Type B pancreatic cell (in vitro differentiated cells): ENCODE measurements at regions not wholly inside any gene's neighbourhood (a gene's known extent, or its start where the extent isn't known, plus 50 kb on each side); places are given as distances from the start of the nearest gene placed in this dataset.

Experiments used
- DNase-seq: peaks from one replicate; pipeline ENCODE4 v3.0.0; 2021; ENCODE audit warnings: mixed read lengths; ENCODE audit not compliant: unreplicated experiment; ENCODE audit errors: extremely low spot score
- H3K27ac Mint-ChIP-seq: 2 replicates; pipeline ENCODE4 v1.8.0; 2021; ENCODE audit warnings: mild to moderate bottlenecking, mixed read lengths
- H3K27me3 Mint-ChIP-seq: 2 replicates; pipeline ENCODE4 v1.8.0; 2021; ENCODE audit warnings: mixed read lengths
- H3K36me3 Mint-ChIP-seq: 2 replicates; pipeline ENCODE4 v1.8.0; 2021; ENCODE audit warnings: mixed read lengths
- H3K4me1 Mint-ChIP-seq: one replicate; pipeline ENCODE4 v1.8.0; 2021; ENCODE audit warnings: mixed read lengths; ENCODE audit not compliant: unreplicated experiment
- H3K4me3 Mint-ChIP-seq: 2 replicates; pipeline ENCODE4 v1.8.0; 2021; ENCODE audit warnings: mild to moderate bottlenecking, mixed read lengths
- H3K9me3 Mint-ChIP-seq: 2 replicates; pipeline ENCODE4 v1.8.0; 2021; ENCODE audit warnings: mixed read lengths
- CTCF ChIP-seq: fragments of 200-600 bp; sonication (generic); conservative IDR thresholded peaks from 2 replicates; pipeline ENCODE4 v1.5.0; 2021; ENCODE audit warnings: antibody characterized with exemption, mild to moderate bottlenecking

DNA sequence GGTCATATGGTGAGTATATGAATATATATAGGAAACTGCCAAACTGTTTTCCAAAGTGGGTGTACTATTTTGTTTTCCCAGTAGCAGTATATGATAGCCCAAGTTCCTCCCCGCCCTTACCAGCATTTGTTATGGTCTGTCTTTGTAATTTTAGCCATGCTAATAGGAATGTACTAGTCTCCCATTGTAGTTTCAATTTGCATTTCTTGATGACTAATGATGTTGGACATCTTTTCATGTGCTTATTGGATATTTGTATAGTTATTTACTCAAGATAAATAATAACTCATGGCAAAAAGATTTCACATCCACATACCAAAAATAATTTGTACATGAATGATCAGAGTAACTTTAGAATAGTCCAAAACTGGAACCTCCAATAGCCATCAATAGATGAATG lies 75.3 kb upstream of the SERP2 start:
- no peak for DNase-seq
- Mint-ChIP-seq H3K27me3 (peaks cover 12% of the 10 kb centered on the region), H3K4me1 (peaks cover 19% of the 10 kb centered on the region), H3K4me3 (no peak overlapping the region), H3K36me3 (no peaks in the 10 kb centered on the region), H3K27ac (no peak overlapping the region), H3K9me3 (peaks cover 4% of the 10 kb centered on the region)
- no peak for TF ChIP-seq CTCF

- Mint-ChIP-seq H3K4me1 (peaks cover 24% of the 10 kb centered on the region), H3K36me3 (no peaks in the 10 kb centered on the region), H3K9me3 (peaks cover 4% of the 10 kb centered on the region), H3K4me3 (no peak overlapping the region), H3K27me3 (peaks cover 12% of the 10 kb centered on the region), H3K27ac (no peak overlapping the region)
- DNase-seq = no peak
- TF ChIP-seq CTCF = no peak
These were observed 74.3 kb upstream of the SERP2 start for GRCh38 chr13:44299152-44299943.

DNA sequence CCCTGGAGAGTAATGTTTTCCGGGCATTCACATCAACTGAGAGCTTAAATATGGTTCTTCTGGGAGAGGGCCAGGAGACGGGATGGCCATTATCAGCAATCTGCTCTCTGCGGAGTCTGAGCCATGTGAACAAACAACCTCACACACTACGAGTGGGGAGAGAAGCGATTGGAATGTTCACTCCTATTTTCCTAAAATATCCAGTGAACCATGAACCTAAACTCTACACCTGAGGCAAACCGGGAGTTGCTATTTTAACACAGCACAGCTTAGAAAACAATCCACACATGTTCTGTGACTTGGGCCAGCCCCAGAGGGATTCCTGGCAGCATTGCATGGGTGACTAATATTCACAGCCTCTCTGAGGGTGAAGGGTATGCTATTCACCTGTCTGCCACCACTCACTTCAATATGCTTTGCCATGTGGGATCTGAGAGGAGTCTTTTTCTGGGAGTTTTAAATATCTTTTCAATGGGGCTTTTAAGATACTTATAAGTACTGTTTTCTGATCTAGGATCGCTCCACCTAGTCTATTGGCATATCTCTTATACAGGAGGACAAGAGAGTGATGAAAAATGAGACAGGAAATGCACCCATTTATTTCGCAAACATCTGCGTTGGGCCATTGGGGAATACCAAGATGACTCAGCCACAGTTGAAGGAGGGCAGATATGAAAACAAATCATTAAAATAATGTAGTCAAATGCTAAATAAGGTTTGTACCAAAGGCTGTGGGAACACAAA lies 72.6 kb upstream of the SERP2 start:
- TF ChIP-seq CTCF = no peak
- no peak for DNase-seq
- H3K4me3 Mint-ChIP-seq = no peak overlapping the region
- H3K4me1 Mint-ChIP-seq = peaks cover 31% of the 10 kb centered on the region
- H3K9me3 Mint-ChIP-seq = peaks cover 4% of the 10 kb centered on the region
- H3K27me3 Mint-ChIP-seq = peaks cover 8% of the 10 kb centered on the region
- H3K27ac Mint-ChIP-seq = no peak overlapping the region
- H3K36me3 Mint-ChIP-seq = no peaks in the 10 kb centered on the region

- Mint-ChIP-seq H3K9me3 (peaks cover 4% of the 10 kb centered on the region), H3K4me1 (peaks cover 36% of the 10 kb centered on the region), H3K36me3 (no peaks in the 10 kb centered on the region), H3K27ac (no peak overlapping the region), H3K27me3 (peaks cover 8% of the 10 kb centered on the region), H3K4me3 (no peak overlapping the region)
- no peak for DNase-seq
- no peak for TF ChIP-seq CTCF
These were observed 72.0 kb upstream of the SERP2 start for GRCh38 chr13:44301639-44302015.

- H3K4me3 Mint-ChIP-seq = no peak overlapping the region
- no peak overlapping the region for H3K27ac Mint-ChIP-seq
- no peak for TF ChIP-seq CTCF
- peaks cover 4% of the 10 kb centered on the region for H3K9me3 Mint-ChIP-seq
- DNase-seq = no peak
- H3K27me3 Mint-ChIP-seq = peaks cover 6% of the 10 kb centered on the region
- H3K4me1 Mint-ChIP-seq = peaks cover 36% of the 10 kb centered on the region
- H3K36me3 Mint-ChIP-seq = no peaks in the 10 kb centered on the region
These were observed 71.4 kb upstream of the SERP2 start for GRCh38 chr13:44302233-44302632.
